ENCODE measurements at regions not wholly inside any gene's neighbourhood (a gene's known extent, or its start where the extent isn't known, plus 50 kb on each side); places are given as distances from the start of the nearest gene placed in this dataset.
A peak's percentile ranks its signal among the peaks of the same experiment; 100 is the strongest.

DNA sequence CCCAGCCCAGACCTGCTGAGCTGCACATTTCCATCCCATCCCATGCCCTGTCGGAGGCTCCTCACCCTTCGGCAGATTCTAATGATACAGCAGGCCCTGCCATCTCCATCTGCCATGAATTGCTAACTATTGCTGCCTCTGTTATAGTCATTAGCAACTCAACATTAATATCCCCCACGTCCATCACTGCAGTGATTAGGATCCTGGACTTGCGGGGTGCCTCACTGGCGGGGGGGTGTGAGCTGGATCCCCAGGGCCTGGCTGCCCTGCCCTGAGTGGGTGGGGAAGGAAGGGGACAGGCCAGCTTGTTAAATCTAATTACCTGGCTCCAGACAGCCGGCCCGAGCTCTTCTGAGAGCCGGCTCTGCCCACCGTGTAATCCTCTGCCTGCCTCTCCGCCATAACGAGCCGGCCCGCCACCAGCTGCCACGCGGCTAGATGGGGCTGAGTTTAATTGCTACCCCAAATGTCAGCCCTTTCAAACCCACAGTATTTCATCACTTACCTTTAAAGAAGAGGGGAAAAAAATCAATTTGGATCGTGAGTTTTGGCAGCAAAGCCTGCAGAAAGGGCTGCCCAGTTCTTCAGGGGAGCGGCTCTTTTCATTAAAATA is 227.3 kb upstream of the CSF3R start:
- ATAC-seq (replicated peaks in 1 of 2) (no peak), DNase-seq (no peak)
- Mint-ChIP-seq H3K4me1 (ENCODE audit: low read depth) (no peaks in the 10 kb centered on the region), H3K27me3 (ENCODE audit: low read depth) (peaks cover 65% of the 10 kb centered on the region), H3K4me3 (no peak overlapping the region), H3K9me3 (no peaks in the 10 kb centered on the region), H3K36me3 (ENCODE audit: insufficient read depth in 2 of 2) (no peaks in the 10 kb centered on the region), H3K27ac (no peak overlapping the region)

- peaks cover 4% of the 10 kb centered on the region for H3K4me1 Mint-ChIP-seq (ENCODE audit: low read depth)
- H3K36me3 Mint-ChIP-seq (ENCODE audit: insufficient read depth in 2 of 2): no peaks in the 10 kb centered on the region
- no peak overlapping the region for H3K27ac Mint-ChIP-seq
- ATAC-seq (replicated peaks in 1 of 2) (no peak), DNase-seq (no peak)
- no peaks in the 10 kb centered on the region for H3K9me3 Mint-ChIP-seq
- H3K27me3 Mint-ChIP-seq (ENCODE audit: low read depth): peaks cover 66% of the 10 kb centered on the region
- H3K4me3 Mint-ChIP-seq: no peak overlapping the region
These were observed 225.9 kb upstream of the CSF3R start for GRCh38 chr1:36708587-36708986.

DNA sequence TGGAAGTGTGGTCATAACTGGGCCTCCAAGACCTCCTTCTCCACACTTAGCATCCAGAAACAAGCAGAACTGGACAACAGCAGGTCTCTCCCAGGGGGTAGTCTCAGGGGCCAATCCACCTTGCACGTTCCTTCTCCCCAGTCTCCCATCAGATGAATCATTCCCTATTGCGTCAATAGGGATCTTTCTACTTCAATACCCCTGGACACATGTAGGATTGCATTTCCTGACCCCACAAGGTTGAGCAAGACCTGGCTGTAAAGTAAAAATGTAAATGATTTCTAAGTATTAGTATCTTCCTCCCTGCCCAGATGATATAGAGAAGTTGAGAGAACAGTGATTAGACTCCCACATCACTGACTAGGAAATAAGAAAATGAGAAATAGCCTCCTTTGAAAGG is 224.5 kb upstream of the CSF3R start:
- ATAC-seq (replicated peaks in 1 of 2) (no peak), DNase-seq (no peak)
- Mint-ChIP-seq H3K4me3 (no peak overlapping the region), H3K27ac (no peak overlapping the region), H3K36me3 (ENCODE audit: insufficient read depth in 2 of 2) (no peaks in the 10 kb centered on the region), H3K27me3 (ENCODE audit: low read depth) (peaks cover 55% of the 10 kb centered on the region), H3K9me3 (no peaks in the 10 kb centered on the region), H3K4me1 (ENCODE audit: low read depth) (peaks cover 7% of the 10 kb centered on the region)

GRCh38 chr1:36706416-36706815 is 223.7 kb upstream of the CSF3R start:
- Mint-ChIP-seq H3K27ac (no peak overlapping the region), H3K27me3 (ENCODE audit: low read depth) (peaks cover 55% of the 10 kb centered on the region), H3K4me1 (ENCODE audit: low read depth) (peaks cover 7% of the 10 kb centered on the region), H3K36me3 (ENCODE audit: insufficient read depth in 2 of 2) (no peaks in the 10 kb centered on the region), H3K4me3 (no peak overlapping the region), H3K9me3 (no peaks in the 10 kb centered on the region)
- no peak for ATAC-seq (replicated peaks in 1 of 2)
- DNase-seq: no peak

- Mint-ChIP-seq H3K27me3 (ENCODE audit: low read depth) (peaks cover 55% of the 10 kb centered on the region), H3K9me3 (no peaks in the 10 kb centered on the region), H3K4me1 (ENCODE audit: low read depth) (peaks cover 7% of the 10 kb centered on the region), H3K4me3 (no peak overlapping the region), H3K36me3 (ENCODE audit: insufficient read depth in 2 of 2) (no peaks in the 10 kb centered on the region), H3K27ac (no peak overlapping the region)
- ATAC-seq (replicated peaks in 1 of 2) (no peak), DNase-seq (no peak)
These were observed 222.9 kb upstream of the CSF3R start for GRCh38 chr1:36705629-36706028.

DNA sequence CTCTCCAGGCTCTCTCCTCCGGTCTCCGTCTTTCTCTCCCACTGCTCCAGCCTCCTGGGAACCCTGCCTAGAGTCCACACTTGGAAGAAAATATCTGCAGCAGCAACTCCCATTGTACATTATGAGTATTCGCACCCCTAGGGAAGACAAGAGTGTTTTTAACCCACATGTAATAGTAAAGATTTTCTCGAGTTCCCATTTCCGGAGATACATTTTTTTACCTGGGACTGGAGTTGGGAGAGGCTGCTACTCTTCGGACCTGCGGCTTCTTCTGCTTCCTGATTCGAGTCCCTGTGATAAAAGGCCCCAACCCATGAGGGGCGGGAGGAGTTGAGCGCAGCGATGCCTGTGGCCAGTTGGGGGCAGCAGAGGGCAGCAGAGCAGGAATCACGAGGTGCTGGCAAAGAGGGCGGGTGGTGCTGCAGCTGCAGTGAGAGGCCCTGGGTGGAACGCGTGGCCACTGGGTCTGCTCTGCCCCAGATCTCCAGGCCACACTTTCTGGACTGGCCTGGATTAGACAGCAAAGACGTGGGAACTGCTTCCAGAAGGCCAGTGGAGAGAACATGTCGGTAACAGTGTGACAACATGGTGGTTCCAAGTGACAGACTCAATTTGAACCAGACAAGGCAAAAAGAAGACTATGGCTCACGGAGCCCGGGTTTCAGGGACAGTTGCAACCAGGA is 221.0 kb upstream of the CSF3R start:
- peak; percentile 71 to 79 for DNase-seq
- H3K27me3 Mint-ChIP-seq (ENCODE audit: low read depth): peaks cover 52% of the 10 kb centered on the region
- no peak overlapping the region for H3K27ac Mint-ChIP-seq
- no peak overlapping the region for H3K4me3 Mint-ChIP-seq
- H3K4me1 Mint-ChIP-seq (ENCODE audit: low read depth): peaks cover 7% of the 10 kb centered on the region
- H3K36me3 Mint-ChIP-seq (ENCODE audit: insufficient read depth in 2 of 2): no peaks in the 10 kb centered on the region
- peak; percentile 62 to 72 for ATAC-seq (replicated peaks in 1 of 2)
- H3K9me3 Mint-ChIP-seq: no peaks in the 10 kb centered on the region

GRCh38 chr1:36702963-36703362 is 220.2 kb upstream of the CSF3R start:
- DNase-seq: no peak
- H3K4me1 Mint-ChIP-seq (ENCODE audit: low read depth): peaks cover 7% of the 10 kb centered on the region
- no peak overlapping the region for H3K4me3 Mint-ChIP-seq
- peaks cover 50% of the 10 kb centered on the region for H3K27me3 Mint-ChIP-seq (ENCODE audit: low read depth)
- no peaks in the 10 kb centered on the region for H3K36me3 Mint-ChIP-seq (ENCODE audit: insufficient read depth in 2 of 2)
- H3K27ac Mint-ChIP-seq: no peak overlapping the region
- H3K9me3 Mint-ChIP-seq: no peaks in the 10 kb centered on the region
- ATAC-seq (replicated peaks in 1 of 2): no peak

- H3K36me3 Mint-ChIP-seq (ENCODE audit: insufficient read depth in 2 of 2): no peaks in the 10 kb centered on the region
These were observed 216.6 kb upstream of the CSF3R start for GRCh38 chr1:36699113-36699911.

GRCh38 chr1:36697836-36698605 is 215.3 kb upstream of the CSF3R start:
- no peak for ATAC-seq (replicated peaks in 1 of 2)
- Mint-ChIP-seq H3K4me1 (ENCODE audit: low read depth) (no peaks in the 10 kb centered on the region), H3K4me3 (no peak overlapping the region), H3K27ac (no peak overlapping the region), H3K27me3 (ENCODE audit: low read depth) (peaks cover 33% of the 10 kb centered on the region), H3K36me3 (ENCODE audit: insufficient read depth in 2 of 2) (no peaks in the 10 kb centered on the region), H3K9me3 (no peaks in the 10 kb centered on the region)
- DNase-seq: no peak

More at GRCh38 chr1:36699113-36699911, 216.6 kb upstream of the CSF3R start:
- DNase-seq (no peak), ATAC-seq (replicated peaks in 1 of 2) (no peak)
- Mint-ChIP-seq H3K4me1 (ENCODE audit: low read depth) (peaks cover 7% of the 10 kb centered on the region), H3K27ac (no peak overlapping the region), H3K9me3 (no peaks in the 10 kb centered on the region), H3K4me3 (no peak overlapping the region), H3K27me3 (ENCODE audit: low read depth) (peaks cover 26% of the 10 kb centered on the region)

- ATAC-seq (replicated peaks in 1 of 2): no peak
- Mint-ChIP-seq H3K9me3 (no peaks in the 10 kb centered on the region), H3K4me1 (ENCODE audit: low read depth) (no peaks in the 10 kb centered on the region), H3K36me3 (ENCODE audit: insufficient read depth in 2 of 2) (no peaks in the 10 kb centered on the region), H3K4me3 (no peak overlapping the region), H3K27ac (no peak overlapping the region), H3K27me3 (ENCODE audit: low read depth) (peaks cover 27% of the 10 kb centered on the region)
- DNase-seq: no peak
These were observed 213.7 kb upstream of the CSF3R start for GRCh38 chr1:36696261-36696940.

GRCh38 chr1:36693603-36694002 is 210.9 kb upstream of the CSF3R start:
- Mint-ChIP-seq H3K36me3 (ENCODE audit: insufficient read depth in 2 of 2) (no peaks in the 10 kb centered on the region), H3K9me3 (no peaks in the 10 kb centered on the region), H3K4me3 (no peak overlapping the region), H3K4me1 (ENCODE audit: low read depth) (no peaks in the 10 kb centered on the region), H3K27me3 (ENCODE audit: low read depth) (peaks cover 18% of the 10 kb centered on the region), H3K27ac (no peak overlapping the region)
- ATAC-seq (replicated peaks in 1 of 2) (no peak), DNase-seq (no peak)

DNA sequence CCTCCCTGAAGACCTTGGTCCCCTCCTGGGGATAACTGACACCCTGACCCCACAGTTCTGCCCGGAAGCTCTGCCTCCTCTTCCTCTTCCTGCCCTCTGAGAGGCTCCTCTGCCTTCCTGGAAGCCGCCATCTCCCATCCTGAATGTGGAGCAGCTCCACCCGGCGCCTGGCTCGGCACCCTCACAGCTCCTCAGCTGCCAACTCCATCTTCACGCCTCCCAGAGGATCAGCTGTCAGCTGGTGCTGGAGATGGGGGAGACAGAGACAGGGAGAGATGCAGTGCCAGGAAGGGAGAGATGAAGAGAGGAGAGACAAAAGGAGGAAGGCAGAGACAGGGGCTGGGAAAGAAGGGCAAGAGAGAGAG is 210.4 kb upstream of the CSF3R start:
- no peak overlapping the region for H3K27ac Mint-ChIP-seq
- no peaks in the 10 kb centered on the region for H3K36me3 Mint-ChIP-seq (ENCODE audit: insufficient read depth in 2 of 2)
- H3K9me3 Mint-ChIP-seq: no peaks in the 10 kb centered on the region
- no peak overlapping the region for H3K4me3 Mint-ChIP-seq
- DNase-seq: no peak
- no peak for ATAC-seq (replicated peaks in 1 of 2)
- peaks cover 20% of the 10 kb centered on the region for H3K27me3 Mint-ChIP-seq (ENCODE audit: low read depth)
- H3K4me1 Mint-ChIP-seq (ENCODE audit: low read depth): no peaks in the 10 kb centered on the region
